CD14-positive monocyte (primary cell): ENCODE measurements at regions not wholly inside any gene's neighbourhood (a gene's known extent, or its start where the extent isn't known, plus 50 kb on each side); places are given as distances from the start of the nearest gene placed in this dataset.

Experiments
- DNase-seq, 3 donors: peaks; one replicate each; pipeline ENCODE4 v3.0.0-alpha.2; 2011 to 2022
- H2AFZ ChIP-seq: 2 replicates; pipeline ENCODE4 v1.6.0; 2012; ENCODE audit warnings: mild to moderate bottlenecking, low read depth, low read length, inconsistent platforms; ENCODE audit not compliant: insufficient read depth, poor library complexity, severe bottlenecking
- H3K27ac ChIP-seq, 2 donors: 1 replicate in 1 of 2; 2 replicates in 1 of 2; pipeline ENCODE4 v1.5.1; 2012 to 2013; ENCODE audit warnings: low read length in 2 of 2, control low read depth in 1 of 2, inconsistent platforms in 1 of 2, low read depth in 1 of 2, mild to moderate bottlenecking in 1 of 2
- H3K27me3 ChIP-seq, 2 donors: one replicate each; pipeline versions ENCODE4 v1.6.0 to v1.6.1; 2011 to 2013; ENCODE audit warnings: low read length in 2 of 2; ENCODE audit not compliant: control insufficient read depth in 2 of 2, insufficient read depth in 2 of 2
- H3K36me3 ChIP-seq, 2 donors: replicated peaks in 1 of 2; 1 replicate in 1 of 2; 2 replicates in 1 of 2; pipeline versions ENCODE4 v1.5.1 to v1.6.1; 2012 to 2013; ENCODE audit warnings: low read length in 2 of 2, control low read depth in 1 of 2, inconsistent platforms in 1 of 2, mild to moderate bottlenecking in 1 of 2; ENCODE audit not compliant: insufficient read depth in 2 of 2, control insufficient read depth in 1 of 2
- H3K4me1 ChIP-seq, 2 donors: 1 replicate in 1 of 2; 2 replicates in 1 of 2; pipeline versions ENCODE4 v1.5.1 to v1.6.1; 2012 to 2013; ENCODE audit warnings: low read length in 2 of 2, control low read depth in 1 of 2, inconsistent platforms in 1 of 2, mild to moderate bottlenecking in 1 of 2, moderate library complexity in 1 of 2; ENCODE audit not compliant: insufficient read depth in 2 of 2, control insufficient read depth in 1 of 2
- H3K4me2 ChIP-seq: replicated peaks from 2 replicates; pipeline ENCODE3; 2012; ENCODE audit warnings: low read length, moderate library complexity, mild to moderate bottlenecking; ENCODE audit not compliant: poor library complexity, severe bottlenecking; ENCODE audit errors: extremely low read depth
- H3K4me3 ChIP-seq, 3 experiments: fragments of 200-600 bp in 1 of 3; sonication (generic) in 1 of 3; replicated peaks in 1 of 3; 1 replicate in 2 of 3; 2 replicates in 1 of 3; pipeline ENCODE4 v1.5.1; 2011 to 2013; ENCODE audit warnings: low read length in 3 of 3, mild to moderate bottlenecking in 3 of 3, control low read depth in 2 of 3, low read depth in 2 of 3, inconsistent platforms in 1 of 3, moderate library complexity in 1 of 3
- H3K79me2 ChIP-seq: 2 replicates; pipeline ENCODE4 v1.6.0; 2012; ENCODE audit warnings: mild to moderate bottlenecking, control low read depth, inconsistent platforms, low read length, moderate library complexity; ENCODE audit not compliant: insufficient read depth
- H3K9ac ChIP-seq: 2 replicates; pipeline ENCODE4 v1.6.0; 2017; ENCODE audit warnings: low read length, mild to moderate bottlenecking; ENCODE audit not compliant: insufficient read depth, poor library complexity, severe bottlenecking
- H3K9me3 ChIP-seq, 2 donors: replicated peaks in 1 of 2; 1 replicate in 1 of 2; 2 replicates in 1 of 2; pipeline versions ENCODE4 v1.5.1 to v1.6.1; 2012 to 2013; ENCODE audit warnings: low read length in 2 of 2, control low read depth in 1 of 2; ENCODE audit not compliant: control insufficient read depth in 1 of 2, insufficient read depth in 1 of 2
- H4K20me1 ChIP-seq: 2 replicates; pipeline ENCODE4 v1.6.0; 2012; ENCODE audit warnings: mild to moderate bottlenecking, low read length, control low read depth, moderate library complexity; ENCODE audit not compliant: insufficient read depth
- H3K27ac Mint-ChIP-seq, 7 donors: one replicate each; pipeline ENCODE4 v1.8.0; 2020; ENCODE audit warnings: mild to moderate bottlenecking in 7 of 7, mixed read lengths in 7 of 7, moderate library complexity in 6 of 7, inconsistent platforms in 2 of 7
- H3K27me3 Mint-ChIP-seq, 3 donors: one replicate each; pipeline ENCODE4 v1.8.0; 2021 to 2022; ENCODE audit warnings: low read depth in 3 of 3, mild to moderate bottlenecking in 3 of 3, mixed read lengths in 3 of 3, moderate library complexity in 3 of 3, inconsistent platforms in 1 of 3
- H3K36me3 Mint-ChIP-seq, 2 donors: one replicate each; pipeline ENCODE4 v1.8.0; 2020; ENCODE audit warnings: mixed read lengths in 2 of 2, inconsistent platforms in 1 of 2, mild to moderate bottlenecking in 1 of 2
- H3K4me1 Mint-ChIP-seq: one replicate; pipeline ENCODE4 v1.8.0; 2020; ENCODE audit warnings: mild to moderate bottlenecking, mixed read lengths
- H3K4me3 Mint-ChIP-seq, 2 donors: one replicate each; pipeline ENCODE4 v1.8.0; 2020; ENCODE audit warnings: mild to moderate bottlenecking in 2 of 2, mixed read lengths in 2 of 2, moderate library complexity in 1 of 2
- H3K9me3 Mint-ChIP-seq, 7 donors: one replicate each; pipeline ENCODE4 v1.8.0; 2020 to 2022; ENCODE audit warnings: mixed read lengths in 7 of 7, mild to moderate bottlenecking in 6 of 7, moderate library complexity in 6 of 7, inconsistent platforms in 2 of 7
- WGBS: methylation state at CpG from one replicate; pipeline ENCODE4 v1.1.5; 2013; ENCODE audit warnings: missing lambda C conversion rate; ENCODE audit not compliant: insufficient coverage; 5-methylcytosine and 5-hydroxymethylcytosine counted together
- intact Hi-C, 2 donors: fragments of 100-400 bp; cut with micrococcal nuclease; formaldehyde crosslinking; loops; one replicate each; pipeline versions ENCODE4 v1.15.0 to v1.15.1; 2023
- TF ChIP-seq, protein P1 (sequence below): fragments of 200-600 bp; IDR thresholded peaks from one replicate; pipeline ENCODE4 v1.8.0; 2022; ENCODE audit warnings: antibody characterized with exemption, mild to moderate bottlenecking

DNA sequence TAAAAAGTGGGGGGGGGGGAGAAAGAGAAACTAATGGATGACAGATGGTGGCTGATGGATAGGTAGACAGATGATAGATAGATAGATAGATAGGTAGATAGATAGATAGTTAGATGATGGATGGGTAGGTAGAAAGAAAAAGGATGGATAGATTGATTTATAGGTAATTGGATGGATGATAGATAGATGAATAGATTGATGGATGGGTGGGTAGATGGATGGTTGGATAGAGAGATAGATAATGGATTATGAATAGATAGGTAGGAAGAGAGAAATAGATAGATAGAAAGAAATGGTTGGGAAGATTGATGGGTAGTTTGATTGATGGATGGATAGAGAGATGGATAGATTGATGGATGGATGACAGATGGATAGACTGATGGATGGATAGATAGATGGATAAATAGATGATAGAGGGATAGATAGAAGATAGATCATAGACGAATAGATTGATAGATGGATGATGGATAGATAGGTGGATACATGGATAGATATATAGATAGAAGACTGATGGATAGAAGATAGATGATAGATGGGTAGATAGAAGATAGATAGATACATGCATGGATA lies 337.1 kb downstream of the C16orf95 start:
- Mint-ChIP-seq H3K36me3 (no peaks in the 10 kb centered on the region), H3K27me3 (peaks cover 3 to 11% (median 11%) of the 10 kb centered on the region in 3 donors), H3K9me3 (peaks cover 0 to 4% (median 0%) of the 10 kb centered on the region in 7 donors), H3K4me3 (no peak overlapping the region), H3K4me1 (peaks cover 2% of the 10 kb centered on the region), H3K27ac (no peak overlapping the region)
- DNase-seq: no peak
- TF ChIP-seq, protein P1, sequence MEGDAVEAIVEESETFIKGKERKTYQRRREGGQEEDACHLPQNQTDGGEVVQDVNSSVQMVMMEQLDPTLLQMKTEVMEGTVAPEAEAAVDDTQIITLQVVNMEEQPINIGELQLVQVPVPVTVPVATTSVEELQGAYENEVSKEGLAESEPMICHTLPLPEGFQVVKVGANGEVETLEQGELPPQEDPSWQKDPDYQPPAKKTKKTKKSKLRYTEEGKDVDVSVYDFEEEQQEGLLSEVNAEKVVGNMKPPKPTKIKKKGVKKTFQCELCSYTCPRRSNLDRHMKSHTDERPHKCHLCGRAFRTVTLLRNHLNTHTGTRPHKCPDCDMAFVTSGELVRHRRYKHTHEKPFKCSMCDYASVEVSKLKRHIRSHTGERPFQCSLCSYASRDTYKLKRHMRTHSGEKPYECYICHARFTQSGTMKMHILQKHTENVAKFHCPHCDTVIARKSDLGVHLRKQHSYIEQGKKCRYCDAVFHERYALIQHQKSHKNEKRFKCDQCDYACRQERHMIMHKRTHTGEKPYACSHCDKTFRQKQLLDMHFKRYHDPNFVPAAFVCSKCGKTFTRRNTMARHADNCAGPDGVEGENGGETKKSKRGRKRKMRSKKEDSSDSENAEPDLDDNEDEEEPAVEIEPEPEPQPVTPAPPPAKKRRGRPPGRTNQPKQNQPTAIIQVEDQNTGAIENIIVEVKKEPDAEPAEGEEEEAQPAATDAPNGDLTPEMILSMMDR: no peak
- H3K4me1 ChIP-seq: no peaks in the 10 kb centered on the region
- no peak overlapping the region for H2AFZ ChIP-seq
- no peaks in the 10 kb centered on the region for H3K36me3 ChIP-seq
- no peak overlapping the region for H3K4me3 ChIP-seq
- no peaks in the 10 kb centered on the region for H3K27me3 ChIP-seq
- no peak overlapping the region for H3K9ac ChIP-seq
- no peaks in the 10 kb centered on the region for H3K79me2 ChIP-seq
- intact Hi-C loops: no loop called here
- H3K4me2 ChIP-seq: no peak overlapping the region
- H4K20me1 ChIP-seq: no peaks in the 10 kb centered on the region
- H3K9me3 ChIP-seq: no peaks in the 10 kb centered on the region
- H3K27ac ChIP-seq: no peak overlapping the region
- 75% methylated on average over 1 of the region's 1 CpG for WGBS

DNA sequence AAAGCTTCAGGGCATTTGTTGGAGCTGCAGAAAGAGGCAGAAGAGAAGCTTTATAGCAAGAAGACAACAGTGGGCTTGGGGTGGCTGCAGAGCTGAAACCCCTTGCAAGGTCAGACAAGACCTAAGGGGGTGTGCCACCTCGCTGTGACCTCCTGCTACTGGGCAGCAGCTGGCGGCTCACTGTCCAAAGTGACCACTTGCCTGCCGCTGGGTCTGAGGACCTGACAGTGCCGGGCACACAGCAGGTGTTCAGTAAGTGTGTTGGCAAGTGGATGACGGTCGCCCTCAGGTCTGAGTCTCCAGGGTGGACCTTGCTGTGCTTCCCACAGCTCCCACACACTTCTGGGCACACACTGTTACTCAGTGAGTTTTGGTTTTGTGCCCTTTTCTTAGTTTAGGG lies 336.5 kb downstream of the C16orf95 start:
- Histone ChIP-seq H4K20me1 (no peaks in the 10 kb centered on the region), H3K36me3 (no peaks in the 10 kb centered on the region), H3K4me1 (no peaks in the 10 kb centered on the region), H3K9me3 (no peaks in the 10 kb centered on the region), H3K79me2 (no peaks in the 10 kb centered on the region), H3K27ac (no peak overlapping the region), H3K9ac (no peak overlapping the region), H3K4me2 (no peak overlapping the region), H2AFZ (no peak overlapping the region), H3K27me3 (no peaks in the 10 kb centered on the region), H3K4me3 (no peak overlapping the region)
- intact Hi-C loops: no loop called here
- H3K9me3 Mint-ChIP-seq: no peaks in the 10 kb centered on the region
- no peak overlapping the region for H3K27ac Mint-ChIP-seq
- peaks cover 3 to 7% (median 5%) of the 10 kb centered on the region in 3 donors for H3K27me3 Mint-ChIP-seq
- no peak overlapping the region for H3K4me3 Mint-ChIP-seq
- 71% methylated on average over 1 of the region's 6 CpGs for WGBS
- DNase-seq: no peak
- H3K4me1 Mint-ChIP-seq: no peaks in the 10 kb centered on the region
- no peaks in the 10 kb centered on the region for H3K36me3 Mint-ChIP-seq
- TF ChIP-seq, protein P1: no peak
